ENCODE measurements at regions not wholly inside any gene's neighbourhood (a gene's known extent, or its start where the extent isn't known, plus 50 kb on each side); places are given as distances from the start of the nearest gene placed in this dataset.
"Not testable (repeated sequence)": the region's sequence is repeated elsewhere in the genome, so short reads cannot be mapped to it uniquely, and the experiment has no call there.

- H3K9me3 Mint-ChIP-seq: peaks cover 4% of the 10 kb centered on the region; the same call in 1 of the 2 replicates
- no peak for TF ChIP-seq CTCF (IDR thresholded peaks at IDR 0.05)
- H3K27me3 Mint-ChIP-seq (ENCODE audit: insufficient read depth): no peaks in the 10 kb centered on the region; the same call in none of the 2 replicates
- H3K27ac Mint-ChIP-seq: no peak overlapping the region
- no peak overlapping the region for H3K4me3 Mint-ChIP-seq
- no peaks in the 10 kb centered on the region for H3K36me3 Mint-ChIP-seq (ENCODE audit: low read depth)
- DNase-seq: no peak
- peaks cover 6% of the 10 kb centered on the region; the same call in 1 of the 2 replicates for H3K4me1 Mint-ChIP-seq (ENCODE audit: low read depth)
Measured at GRCh38 chrX:38959736-38960135, 158.5 kb downstream of the MID1IP1 start.

- Mint-ChIP-seq H3K27ac (no peak overlapping the region), H3K9me3 (peaks cover 4% of the 10 kb centered on the region; the same call in 1 of the 2 replicates)
Measured at GRCh38 chrX:38960137-38960536, 158.9 kb downstream of the MID1IP1 start.

GRCh38 chrX:38961936-38962335, 160.7 kb downstream of the MID1IP1 start:
- Mint-ChIP-seq H3K4me3 (no peak overlapping the region), H3K36me3 (ENCODE audit: low read depth) (no peaks in the 10 kb centered on the region), H3K4me1 (ENCODE audit: low read depth) (no peaks in the 10 kb centered on the region; the same call in 1 of the 2 replicates), H3K27ac (no peak overlapping the region), H3K9me3 (peaks cover 4% of the 10 kb centered on the region; the same call in 1 of the 2 replicates), H3K27me3 (ENCODE audit: insufficient read depth) (no peaks in the 10 kb centered on the region; the same call in 1 of the 2 replicates)
- DNase-seq: no peak
- TF ChIP-seq CTCF (IDR thresholded peaks at IDR 0.05): no peak

More at GRCh38 chrX:38960137-38960536, 158.9 kb downstream of the MID1IP1 start:
- no peak overlapping the region for H3K4me3 Mint-ChIP-seq
- TF ChIP-seq CTCF (IDR thresholded peaks at IDR 0.05): no peak
- H3K36me3 Mint-ChIP-seq (ENCODE audit: low read depth): no peaks in the 10 kb centered on the region
- no peak for DNase-seq
- H3K27me3 Mint-ChIP-seq (ENCODE audit: insufficient read depth): no peaks in the 10 kb centered on the region; the same call in none of the 2 replicates
- H3K4me1 Mint-ChIP-seq (ENCODE audit: low read depth): peaks cover 6% of the 10 kb centered on the region; the same call in 1 of the 2 replicates

- H3K27me3 Mint-ChIP-seq (ENCODE audit: insufficient read depth); H3K4me3 Mint-ChIP-seq; H3K36me3 Mint-ChIP-seq (ENCODE audit: low read depth); DNase-seq; H3K9me3 Mint-ChIP-seq; H3K27ac Mint-ChIP-seq; H3K4me1 Mint-ChIP-seq (ENCODE audit: low read depth): not testable (repeated sequence)
Measured at GRCh38 chrX:38963244-38963643, 162.0 kb downstream of the MID1IP1 start.

- no peak for DNase-seq
- no peak for TF ChIP-seq CTCF (IDR thresholded peaks at IDR 0.05)
- Mint-ChIP-seq H3K4me3 (no peak overlapping the region), H3K4me1 (ENCODE audit: low read depth) (peaks cover 6% of the 10 kb centered on the region; the same call in 1 of the 2 replicates), H3K36me3 (ENCODE audit: low read depth) (no peaks in the 10 kb centered on the region), H3K27me3 (ENCODE audit: insufficient read depth) (peaks cover 2% of the 10 kb centered on the region; the same call in 1 of the 2 replicates), H3K27ac (no peak overlapping the region), H3K9me3 (peaks cover 4% of the 10 kb centered on the region; the same call in 1 of the 2 replicates)
Measured at GRCh38 chrX:38965888-38966287, 164.6 kb downstream of the MID1IP1 start.

GRCh38 chrX:38968344-38969216, 167.3 kb downstream of the MID1IP1 start:
- TF ChIP-seq CTCF (IDR thresholded peaks at IDR 0.05): no peak
- H3K9me3 Mint-ChIP-seq: peaks cover 4% of the 10 kb centered on the region; the same call in 1 of the 2 replicates
- DNase-seq: peak; percentile 40
- no peaks in the 10 kb centered on the region for H3K36me3 Mint-ChIP-seq (ENCODE audit: low read depth)
- H3K4me1 Mint-ChIP-seq (ENCODE audit: low read depth): peaks cover 11% of the 10 kb centered on the region; the same call in 1 of the 2 replicates
- H3K4me3 Mint-ChIP-seq: no peak overlapping the region
- peaks cover 2% of the 10 kb centered on the region; the same call in 1 of the 2 replicates for H3K27me3 Mint-ChIP-seq (ENCODE audit: insufficient read depth)
- H3K27ac Mint-ChIP-seq: peak overlapping the region; percentile 9; the same call in 1 of the 2 replicates

All from HFFc6 (cell line).